CMK (cell line): ENCODE measurements at regions not wholly inside any gene's neighbourhood (a gene's known extent, or its start where the extent isn't known, plus 50 kb on each side); places are given as distances from the start of the nearest gene placed in this dataset.

Experiments
- DNase-seq: peaks from one replicate; pipeline ENCODE4 v3.0.0-alpha.2; 2010; ENCODE audit warnings: low read depth

- no peak for DNase-seq
Observed at GRCh38 chr13:26837102-26837501, 76.5 kb upstream of the GPR12 start.

GRCh38 chr13:26836626-26837025 is 76.0 kb upstream of the GPR12 start:
- DNase-seq = no peak

GRCh38 chr13:26834646-26835045 is 74.1 kb upstream of the GPR12 start:
- DNase-seq = no peak

- no peak for DNase-seq
Observed at GRCh38 chr13:26831336-26831908, 70.8 kb upstream of the GPR12 start.

- no peak for DNase-seq
Observed at GRCh38 chr13:26829716-26830115, 69.1 kb upstream of the GPR12 start.

- DNase-seq = no peak
Observed at GRCh38 chr13:26824581-26824980, 64.0 kb upstream of the GPR12 start.

- no peak for DNase-seq
Observed at GRCh38 chr13:26822146-26822545, 61.6 kb upstream of the GPR12 start.

GRCh38 chr13:26821672-26822071 is 61.1 kb upstream of the GPR12 start:
- DNase-seq = no peak

GRCh38 chr13:26820871-26821270 is 60.3 kb upstream of the GPR12 start:
- DNase-seq = no peak

- DNase-seq = no peak
Observed at GRCh38 chr13:26819046-26819445, 58.5 kb upstream of the GPR12 start.

- no peak for DNase-seq
Observed at GRCh38 chr13:26816881-26817280, 56.3 kb upstream of the GPR12 start.

GRCh38 chr13:26813980-26814348 is 53.4 kb upstream of the GPR12 start:
- no peak for DNase-seq

GRCh38 chr13:26813321-26813979 is 52.9 kb upstream of the GPR12 start:
- DNase-seq = no peak

- DNase-seq = no peak
Observed at GRCh38 chr13:26811581-26811980, 51.0 kb upstream of the GPR12 start.
